ENCODE measurements at regions not wholly inside any gene's neighbourhood (a gene's known extent, or its start where the extent isn't known, plus 50 kb on each side); places are given as distances from the start of the nearest gene placed in this dataset.

DNA sequence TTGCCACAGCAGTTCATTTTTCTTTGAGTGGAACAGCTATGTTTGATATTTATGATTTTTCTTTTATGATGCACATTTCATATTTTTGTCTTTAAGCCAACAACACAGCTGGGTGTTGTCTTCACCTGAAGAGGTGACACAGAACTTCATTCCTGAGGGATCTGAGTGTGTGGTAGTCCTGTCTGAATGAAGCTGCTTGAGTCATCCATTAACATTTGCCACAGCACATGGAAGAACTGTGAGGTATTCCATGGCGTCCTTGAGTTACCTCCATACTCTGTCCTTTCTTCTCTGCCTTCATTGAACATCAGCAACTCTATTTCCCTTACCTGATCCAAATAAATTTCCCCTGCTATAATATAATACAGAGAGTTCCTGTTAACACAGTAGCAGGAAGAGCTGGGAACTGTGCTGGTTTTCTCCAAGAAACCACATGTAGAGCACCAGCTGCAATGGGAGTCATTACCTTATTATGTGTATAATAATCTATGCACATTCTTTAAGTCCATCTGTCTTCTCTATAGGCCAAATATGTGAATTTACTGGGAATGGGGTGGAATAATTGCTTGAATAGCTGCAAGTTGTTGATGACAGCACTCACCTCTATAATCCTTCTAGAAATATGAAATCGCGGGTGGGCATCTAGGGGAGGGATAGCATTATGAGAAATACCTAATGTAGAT is 72.4 kb upstream of the TAC1 start:
- DNase-seq = no peak

DNA sequence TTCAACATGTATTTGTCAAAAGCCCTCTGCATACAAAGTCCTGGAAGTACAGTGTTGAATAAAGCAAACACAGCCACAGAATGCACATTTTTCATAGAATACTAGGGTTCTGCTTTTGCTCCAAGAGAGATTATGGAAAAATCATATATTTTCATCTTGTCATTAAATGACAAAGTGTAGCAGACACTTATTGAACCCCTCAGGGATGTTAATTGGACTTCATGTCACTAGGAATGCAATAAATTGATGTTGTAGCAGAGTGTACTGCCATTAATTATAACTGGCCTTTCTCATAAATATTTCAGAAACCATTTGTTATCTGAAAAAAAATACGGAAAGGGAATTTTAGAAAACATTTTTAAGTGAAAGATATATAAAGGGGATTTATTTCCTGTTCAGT is 64.5 kb upstream of the TAC1 start:
- no peak for DNase-seq

DNA sequence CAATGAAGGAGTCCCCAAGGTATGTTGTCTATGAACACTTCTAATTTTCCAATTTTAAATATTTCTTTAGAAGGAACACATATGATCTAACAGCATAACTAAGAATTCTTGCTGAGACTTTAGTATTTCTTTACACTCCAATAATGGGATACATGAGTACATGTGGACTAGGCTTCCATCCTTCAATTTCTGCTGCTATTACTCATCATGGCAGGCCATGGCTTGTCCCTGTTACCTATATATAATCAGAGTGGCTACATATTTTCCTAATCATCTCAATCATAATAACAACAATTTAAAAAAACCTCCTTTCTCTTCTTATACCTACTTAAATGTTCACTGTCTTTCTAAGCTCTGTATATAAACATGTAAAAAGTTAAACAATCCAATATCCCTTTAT is 60.3 kb upstream of the TAC1 start:
- no peak for DNase-seq

DNA sequence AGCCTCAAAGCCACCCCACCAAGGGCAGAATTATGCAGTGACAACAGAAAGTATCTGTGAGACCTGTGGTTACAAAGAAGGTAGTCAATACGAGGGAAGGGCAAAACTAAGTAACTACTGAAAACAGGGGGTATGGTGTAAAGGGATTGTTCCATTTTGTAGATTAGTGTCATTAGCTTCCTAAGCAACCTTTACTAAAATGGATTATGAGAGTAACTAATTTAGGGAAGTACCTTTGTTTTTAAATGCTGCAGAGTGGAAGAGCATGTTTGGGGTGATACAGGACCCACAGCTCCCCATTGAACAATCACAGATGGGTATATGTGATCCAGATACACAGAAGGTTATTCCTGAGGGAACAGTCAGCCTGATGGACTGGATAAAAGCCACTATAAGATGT is 51.3 kb upstream of the TAC1 start:
- no peak for DNase-seq

All from NCI-H1436 (cell line).